Stimulated activated CD4-positive, alpha-beta T cell treated with anti-CD3 and anti-CD28 coated beads, TNF-alpha, amount 100 ng/mL, for 1 hour (primary cell): ENCODE measurements at regions not wholly inside any gene's neighbourhood (a gene's known extent, or its start where the extent isn't known, plus 50 kb on each side); places are given as distances from the start of the nearest gene placed in this dataset.
"Not testable (repeated sequence)": the region's sequence is repeated elsewhere in the genome, so short reads cannot be mapped to it uniquely, and the experiment has no call there.

ENCODE experiments used
- DNase-seq, 3 donors: peaks; one replicate each; pipeline ENCODE4 v3.0.0-alpha.2; 2020; ENCODE audit warnings: low read depth in 3 of 3, low spot score in 1 of 3

DNA sequence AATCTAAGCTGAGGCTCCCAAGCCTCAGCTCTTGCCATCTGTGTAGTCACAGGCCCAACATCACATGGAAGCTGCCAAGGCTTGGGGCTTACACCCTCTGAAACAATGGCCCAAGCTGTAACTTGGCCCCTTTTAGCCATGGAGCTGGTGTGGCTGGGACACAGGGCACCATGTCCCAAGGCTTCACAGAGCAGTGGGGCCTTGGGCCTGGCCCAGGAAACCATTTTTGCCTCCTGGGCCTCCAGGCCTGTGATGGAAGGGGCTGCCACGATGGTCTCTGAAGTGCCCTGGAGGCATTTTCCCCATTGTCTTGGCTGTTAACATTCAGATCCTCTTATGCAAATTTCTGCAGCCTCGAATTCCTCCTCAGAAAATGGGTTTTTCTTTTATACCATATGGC lies 952.3 kb upstream of the GOT2 start:
- no peak for DNase-seq

DNA sequence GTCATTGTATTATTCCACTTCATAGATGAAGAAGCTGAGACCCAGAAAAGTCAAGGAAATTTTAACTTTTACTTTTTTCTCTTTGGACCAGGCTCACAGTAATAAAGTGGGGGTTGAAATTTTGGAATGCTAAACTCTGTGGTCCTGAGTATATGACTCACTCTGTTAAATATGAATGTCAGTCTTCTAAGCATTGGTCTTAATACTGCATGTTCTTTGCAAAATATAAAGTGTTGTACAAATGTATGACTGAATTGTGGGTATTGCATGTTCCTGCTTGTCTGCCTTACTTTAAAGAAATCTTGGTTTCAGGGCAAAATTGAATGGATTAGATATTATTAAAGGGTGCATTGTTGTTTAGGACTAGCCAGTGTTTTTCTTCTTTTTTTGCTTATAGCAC lies 950.8 kb upstream of the GOT2 start:
- no peak for DNase-seq

DNA sequence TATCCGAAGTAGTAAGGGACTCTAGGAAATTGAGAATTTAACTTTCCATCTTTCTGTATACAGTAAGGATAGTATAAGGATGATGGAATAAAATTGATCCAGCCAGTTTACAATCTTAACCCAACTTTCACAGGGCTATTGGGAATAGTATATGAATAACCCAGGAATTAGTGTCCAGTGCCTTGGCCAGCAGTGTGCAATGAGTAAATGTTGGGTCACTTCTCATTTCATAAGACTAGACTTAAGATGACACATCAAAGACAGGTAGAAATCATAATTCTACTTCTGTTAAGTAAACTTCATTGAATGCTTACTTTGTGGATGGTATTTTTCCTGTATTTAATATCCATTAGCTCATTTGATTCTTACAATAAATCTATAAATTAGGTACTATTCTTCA lies 949.6 kb upstream of the GOT2 start:
- DNase-seq, result no peak

GRCh38 chr16:59665618-59666220 lies 931.6 kb upstream of the GOT2 start:
- no peak for DNase-seq

DNA sequence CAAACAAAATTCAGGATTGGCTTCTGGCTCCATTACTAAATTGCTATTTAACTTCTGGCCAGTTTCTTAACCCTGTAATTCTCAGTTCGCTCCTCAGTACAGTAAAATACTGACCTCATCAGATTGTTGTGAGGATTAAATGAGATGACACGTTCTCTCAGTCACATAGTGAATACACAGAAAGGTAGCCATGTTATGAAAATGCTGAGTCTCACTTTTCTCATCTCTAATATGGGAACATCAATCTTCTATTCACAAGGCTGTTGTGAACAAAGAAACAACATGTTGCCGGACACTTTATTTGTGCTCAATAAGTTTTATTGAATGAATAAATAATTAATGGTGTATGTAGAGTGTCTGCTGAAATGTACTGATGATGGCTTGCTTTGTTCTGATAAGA lies 924.5 kb upstream of the GOT2 start:
- DNase-seq, result no peak

GRCh38 chr16:59655031-59655430 lies 920.9 kb upstream of the GOT2 start:
- no peak for DNase-seq

DNA sequence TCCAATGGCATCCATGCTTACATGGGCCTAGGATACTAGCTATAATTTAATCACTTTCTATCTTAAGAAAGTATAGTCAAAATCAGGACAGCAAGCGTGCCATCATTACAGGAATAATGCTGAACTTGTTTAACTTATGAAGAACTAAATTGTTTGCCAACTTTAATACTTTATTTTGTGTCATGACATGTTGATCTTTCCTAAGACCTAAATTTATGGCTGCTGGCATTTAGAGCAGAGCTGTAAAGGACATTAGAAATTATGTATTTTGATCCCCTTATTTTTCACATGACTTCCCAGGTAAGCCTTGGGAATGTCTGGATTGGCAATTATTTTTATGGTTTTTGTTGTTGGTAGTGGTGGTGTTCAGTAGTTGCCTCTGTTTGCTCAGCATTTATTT lies 920.3 kb upstream of the GOT2 start:
- DNase-seq, result no peak

GRCh38 chr16:59651662-59652061 lies 917.5 kb upstream of the GOT2 start:
- no peak for DNase-seq

- DNase-seq, result no peak
Observed at GRCh38 chr16:59645194-59645593, 911.1 kb upstream of the GOT2 start.

GRCh38 chr16:59635674-59636073 lies 901.6 kb upstream of the GOT2 start:
- no peak for DNase-seq

- DNase-seq, result no peak
Observed at GRCh38 chr16:59634951-59635350, 900.8 kb upstream of the GOT2 start.

GRCh38 chr16:59634004-59634579 lies 900.0 kb upstream of the GOT2 start:
- DNase-seq, result no peak

- DNase-seq, result no peak
Observed at GRCh38 chr16:59632276-59632855, 898.2 kb upstream of the GOT2 start.

GRCh38 chr16:59624381-59624780 lies 890.3 kb upstream of the GOT2 start:
- DNase-seq, result not testable (repeated sequence)

- no peak for DNase-seq
Observed at GRCh38 chr16:59614466-59615240, 880.5 kb upstream of the GOT2 start.

- not testable (repeated sequence) for DNase-seq
Observed at GRCh38 chr16:59612910-59613620, 878.9 kb upstream of the GOT2 start.

- no peak for DNase-seq
Observed at GRCh38 chr16:59612094-59612493, 878.0 kb upstream of the GOT2 start.

DNA sequence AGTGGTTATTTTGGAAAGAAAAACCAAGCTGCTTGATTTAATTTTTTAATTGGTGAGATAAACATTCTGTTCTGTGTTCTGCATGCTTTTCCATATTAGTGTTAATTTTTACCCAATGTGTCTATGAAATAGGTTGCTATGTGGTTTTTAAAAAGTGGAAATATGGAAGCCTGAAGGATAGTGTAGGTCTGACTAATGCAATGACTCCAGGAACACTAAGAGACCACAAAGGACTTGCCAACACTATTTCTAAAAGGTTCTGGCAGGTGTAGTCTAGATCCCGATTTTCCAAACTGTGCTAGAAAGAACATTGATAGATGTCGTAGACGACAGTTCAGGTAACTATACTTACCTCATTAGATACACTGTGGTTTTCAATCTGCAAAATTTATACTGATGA lies 877.4 kb upstream of the GOT2 start:
- no peak for DNase-seq

GRCh38 chr16:59605706-59606105 lies 871.6 kb upstream of the GOT2 start:
- DNase-seq, result no peak

DNA sequence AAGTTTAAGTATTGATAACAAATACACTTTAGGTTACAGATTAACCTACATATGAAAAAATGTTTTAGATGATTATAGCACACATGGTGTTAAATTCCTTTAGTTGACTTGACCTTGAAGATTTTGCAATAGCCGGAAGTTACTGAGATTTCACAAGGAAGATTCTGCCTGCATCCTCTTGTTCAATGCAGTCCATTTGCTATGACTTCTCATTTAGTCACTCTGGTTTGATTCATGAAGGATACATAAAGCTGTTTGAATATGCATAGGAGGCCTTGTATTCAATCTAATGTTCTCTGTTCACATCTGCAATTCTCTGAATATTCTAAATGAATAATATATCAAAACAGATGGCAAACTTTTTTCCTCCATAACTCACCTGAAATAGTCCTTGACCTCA lies 870.2 kb upstream of the GOT2 start:
- no peak for DNase-seq

GRCh38 chr16:59601452-59601851 lies 867.3 kb upstream of the GOT2 start:
- DNase-seq, result no peak

- no peak for DNase-seq
Observed at GRCh38 chr16:59597269-59597668, 863.2 kb upstream of the GOT2 start.
